A673 (cell line): ENCODE measurements at regions not wholly inside any gene's neighbourhood (a gene's known extent, or its start where the extent isn't known, plus 50 kb on each side); places are given as distances from the start of the nearest gene placed in this dataset.

Source experiments
- BruUV-seq: library from RNA; stranded (reverse); fragments of 400-500 nt; replicated peaks from 2 replicates; lab custom pipeline; 2021; lab: Mats Ljungman, UMichigan
- CTCF ChIA-PET: fragments of 300-600 bp; sonication (Branson Sonifier 250); formaldehyde crosslinking; loops from one replicate; lab custom pipeline; 2022; ENCODE audit warnings: antibody characterized with exemption; lab: Charles Lee
- POLR2A ChIA-PET: fragments of 300-600 bp; sonication (Branson Sonifier 250); formaldehyde crosslinking; loops from one replicate; lab custom pipeline; 2022; ENCODE audit warnings: antibody characterized with exemption; ENCODE audit not compliant: low non-redundant PET; lab: Charles Lee
- DNase-seq: peaks from one replicate; pipeline ENCODE4 v3.0.0-alpha.2; 2015; ENCODE audit warnings: low spot score
- H3K27ac ChIP-seq: fragments of 200-600 bp; sonication (generic); 2 replicates; pipeline ENCODE4 v1.5.1; 2016; ENCODE audit warnings: mixed run types, low read depth, mild to moderate bottlenecking, mixed read lengths, antibody characterized with exemption, low read length; ENCODE audit not compliant: poor library complexity, severe bottlenecking
- H3K27me3 ChIP-seq: fragments of 200-600 bp; sonication (generic); replicated peaks from 2 replicates; pipeline ENCODE4 v1.6.1; 2017; ENCODE audit warnings: mixed run types, low read depth, mild to moderate bottlenecking, mixed read lengths, antibody characterized with exemption, low read length; ENCODE audit not compliant: insufficient read depth, poor library complexity
- H3K36me3 ChIP-seq: fragments of 200-600 bp; sonication (generic); 2 replicates; pipeline ENCODE4 v1.6.1; 2016; ENCODE audit warnings: mixed run types, mild to moderate bottlenecking, mixed read lengths, antibody characterized with exemption, low read length; ENCODE audit not compliant: insufficient read depth, poor library complexity, severe bottlenecking
- H3K4me1 ChIP-seq: fragments of 200-600 bp; sonication (generic); 2 replicates; pipeline ENCODE4 v1.6.1; 2017; ENCODE audit warnings: mixed run types, mild to moderate bottlenecking, mixed read lengths, antibody characterized with exemption, low read length; ENCODE audit not compliant: insufficient read depth, poor library complexity, severe bottlenecking
- H3K4me3 ChIP-seq: fragments of 200-600 bp; sonication (generic); 2 replicates; pipeline ENCODE4 v1.5.1; 2016; ENCODE audit warnings: low read depth, mixed run types, mild to moderate bottlenecking, mixed read lengths, low read length; ENCODE audit not compliant: poor library complexity, severe bottlenecking
- H3K9me3 ChIP-seq: fragments of 200-600 bp; sonication (generic); 2 replicates; pipeline ENCODE4 v1.6.1; 2016; ENCODE audit warnings: mixed run types, low read depth, mild to moderate bottlenecking, mixed read lengths, antibody characterized with exemption, low read length; ENCODE audit not compliant: poor library complexity, severe bottlenecking
- EZH2 ChIP-seq: fragments of 200-600 bp; sonication (generic); IDR thresholded peaks from 2 replicates; pipeline ENCODE4 v1.6.1; 2017; ENCODE audit warnings: borderline replicate concordance, low read depth, mild to moderate bottlenecking, mixed read lengths, antibody characterized with exemption, low read length; ENCODE audit not compliant: poor library complexity, severe bottlenecking
- intact Hi-C: fragments of 100-400 bp; cut with micrococcal nuclease; formaldehyde crosslinking; loops from one replicate; pipeline ENCODE4 v1.10.0; 2022; ENCODE audit not compliant: unreplicated experiment
- TF ChIP-seq, protein P1 (sequence below): fragments of 300-800, 200-600 bp; sonication (generic); conservative IDR thresholded peaks from 2 replicates; pipeline ENCODE4 v1.5.1; 2017; ENCODE audit warnings: low read depth, mild to moderate bottlenecking, antibody characterized with exemption, low read length, moderate library complexity, mixed read lengths

- Histone ChIP-seq H3K4me1 (no peaks in the 10 kb centered on the region), H3K4me3 (no peak overlapping the region), H3K36me3 (no peaks in the 10 kb centered on the region), H3K27ac (no peak overlapping the region), H3K27me3 (no peaks in the 10 kb centered on the region), H3K9me3 (peaks cover 3% of the 10 kb centered on the region)
- intact Hi-C loops, result no loop called here
- DNase-seq, result no peak
- no TSS peak for BruUV-seq
- POLR2A ChIA-PET, result no interaction called here
- CTCF ChIA-PET, result no interaction called here
- no peak for TF ChIP-seq EZH2
- TF ChIP-seq, protein P1, sequence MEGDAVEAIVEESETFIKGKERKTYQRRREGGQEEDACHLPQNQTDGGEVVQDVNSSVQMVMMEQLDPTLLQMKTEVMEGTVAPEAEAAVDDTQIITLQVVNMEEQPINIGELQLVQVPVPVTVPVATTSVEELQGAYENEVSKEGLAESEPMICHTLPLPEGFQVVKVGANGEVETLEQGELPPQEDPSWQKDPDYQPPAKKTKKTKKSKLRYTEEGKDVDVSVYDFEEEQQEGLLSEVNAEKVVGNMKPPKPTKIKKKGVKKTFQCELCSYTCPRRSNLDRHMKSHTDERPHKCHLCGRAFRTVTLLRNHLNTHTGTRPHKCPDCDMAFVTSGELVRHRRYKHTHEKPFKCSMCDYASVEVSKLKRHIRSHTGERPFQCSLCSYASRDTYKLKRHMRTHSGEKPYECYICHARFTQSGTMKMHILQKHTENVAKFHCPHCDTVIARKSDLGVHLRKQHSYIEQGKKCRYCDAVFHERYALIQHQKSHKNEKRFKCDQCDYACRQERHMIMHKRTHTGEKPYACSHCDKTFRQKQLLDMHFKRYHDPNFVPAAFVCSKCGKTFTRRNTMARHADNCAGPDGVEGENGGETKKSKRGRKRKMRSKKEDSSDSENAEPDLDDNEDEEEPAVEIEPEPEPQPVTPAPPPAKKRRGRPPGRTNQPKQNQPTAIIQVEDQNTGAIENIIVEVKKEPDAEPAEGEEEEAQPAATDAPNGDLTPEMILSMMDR, result no peak
Measured at GRCh38 chr9:115540091-115540490, 422.1 kb upstream of the TNC start.

DNA sequence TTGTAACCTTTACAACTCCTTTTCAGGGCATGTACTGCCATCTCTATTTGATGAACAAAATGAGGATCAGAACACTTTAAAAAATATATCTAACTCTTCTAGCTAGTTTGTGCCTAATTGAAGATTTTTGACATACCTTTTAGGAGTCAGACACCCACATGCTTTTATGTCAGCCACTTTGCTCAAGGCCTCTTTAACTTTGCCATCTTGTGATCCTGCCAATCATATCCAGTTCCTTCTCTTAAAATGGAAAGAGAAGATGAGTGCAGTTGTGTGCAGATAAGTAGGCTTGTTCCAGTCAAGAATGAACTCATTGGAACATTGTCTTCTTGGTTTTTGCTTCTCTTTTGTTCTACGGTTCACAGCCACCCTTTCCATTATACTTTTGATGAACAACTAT, 425.6 kb upstream of the TNC start:
- CTCF ChIA-PET, result interaction anchor here (0.5 kb wide), 1 partner anchor 418 kb away, joined by 3 read pairs; no protein-coding TSS in a partner anchor
- intact Hi-C loops, result no loop called here
- POLR2A ChIA-PET, result no interaction called here
- Histone ChIP-seq H3K4me3 (no peak overlapping the region), H3K27ac (no peak overlapping the region), H3K36me3 (no peaks in the 10 kb centered on the region), H3K9me3 (no peaks in the 10 kb centered on the region), H3K27me3 (no peaks in the 10 kb centered on the region), H3K4me1 (peaks cover 10% of the 10 kb centered on the region)
- no TSS peak for BruUV-seq
- TF ChIP-seq EZH2, result no peak
- TF ChIP-seq, protein P1, result no peak
- DNase-seq, result no peak

DNA sequence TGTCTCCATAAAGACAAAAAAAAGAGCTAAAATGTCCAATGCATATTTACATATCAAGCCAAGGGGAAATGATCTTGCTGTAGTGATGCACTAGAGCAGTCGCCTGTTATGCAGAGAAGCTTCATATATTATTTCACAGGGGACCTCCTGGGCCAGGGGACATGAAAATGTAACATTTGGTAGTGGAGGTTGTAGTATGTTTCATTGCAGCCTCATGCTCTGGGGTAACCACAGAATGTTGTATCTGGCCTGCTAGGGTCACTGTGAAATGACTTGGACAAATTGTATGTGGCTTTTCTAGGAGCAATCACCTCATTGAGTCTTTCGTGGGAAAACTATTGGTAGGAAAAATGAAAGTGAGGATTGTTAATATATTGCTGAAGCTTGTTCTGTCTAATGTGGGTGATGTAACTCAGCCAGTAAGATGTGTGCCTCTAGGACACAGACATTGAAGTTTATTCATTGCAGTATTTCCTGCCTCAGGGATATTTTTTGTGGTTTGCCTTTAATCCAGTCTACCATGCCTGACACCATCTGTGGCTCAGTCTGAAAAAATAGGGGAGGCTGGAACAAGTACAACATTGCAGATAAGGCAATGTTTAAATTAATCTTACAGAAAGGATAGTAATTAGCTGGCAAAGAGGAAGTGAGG, 430.8 kb upstream of the TNC start:
- TF ChIP-seq, protein P1, result no peak
- TF ChIP-seq EZH2, result no peak
- DNase-seq, result no peak
- no peaks in the 10 kb centered on the region for H3K9me3 ChIP-seq
- H3K4me1 ChIP-seq, result peaks cover 40% of the 10 kb centered on the region
- BruUV-seq, result no TSS peak
- no peaks in the 10 kb centered on the region for H3K27me3 ChIP-seq
- POLR2A ChIA-PET, result no interaction called here
- H3K36me3 ChIP-seq, result no peaks in the 10 kb centered on the region
- CTCF ChIA-PET, result no interaction called here
- H3K4me3 ChIP-seq, result no peak overlapping the region
- H3K27ac ChIP-seq, result peak overlapping the region; percentile 5
- intact Hi-C loops, result no loop called here
